GM12878 (cell line): ENCODE measurements at regions not wholly inside any gene's neighbourhood (a gene's known extent, or its start where the extent isn't known, plus 50 kb on each side); places are given as distances from the start of the nearest gene placed in this dataset.

Source experiments
- ATAC-seq: fragments of 200-7000 bp; cut with Tn5 transposase; 3 replicates; pipeline ENCODE4 v1.9.1; 2020; ENCODE audit warnings: mild to moderate bottlenecking, moderate library complexity
- BruUV-seq: library from RNA; stranded (reverse); fragments of 400-500 nt; replicated peaks from 2 replicates; lab custom pipeline; 2021; lab: Mats Ljungman, UMichigan
- CTCF ChIA-PET: fragments of 300-600 bp; sonication (Branson Sonifier 250); formaldehyde crosslinking; extraction: SDS; loops from one replicate; lab custom pipeline; 2021; ENCODE audit warnings: inconsistent platforms; lab: Yijun Ruan, JAX
- POLR2A ChIA-PET: fragments of 350-600 bp; formaldehyde crosslinking; extraction: SDS; loops from one replicate; lab custom pipeline; 2021; ENCODE audit warnings: inconsistent platforms; lab: Charles Lee
- RAD21 ChIA-PET: fragments of 300-600 bp; sonication (Branson Sonifier 250); formaldehyde crosslinking; loops from one replicate; lab custom pipeline; 2023; ENCODE audit warnings: antibody characterized with exemption; ENCODE audit not compliant: unreplicated experiment; lab: Charles Lee
- SMC1A ChIA-PET: fragments of 300-600 bp; sonication (Branson Sonifier 250); formaldehyde crosslinking; loops from one replicate; lab custom pipeline; 2023; ENCODE audit not compliant: unreplicated experiment, uncharacterized antibody; lab: Charles Lee
- DNase-seq: peaks from one replicate; pipeline ENCODE4 v3.0.0-alpha.2; 2011; ENCODE audit warnings: low read depth, low spot score
- FAIRE-seq: peaks from 3 replicates; lab custom pipeline; 2011; peaks lifted over from hg19 to GRCh38; lab: Jason Lieb, UNC
- H2AFZ ChIP-seq: 2 replicates; pipeline ENCODE4 v1.6.0; 2011; ENCODE audit warnings: low read depth, low read length, control low read depth; ENCODE audit not compliant: control insufficient read depth
- H3K27ac ChIP-seq: 2 replicates; pipeline ENCODE4 v1.5.1; 2011; ENCODE audit warnings: control low read depth; ENCODE audit not compliant: control insufficient read depth, insufficient read depth
- H3K27me3 ChIP-seq, 2 experiments: replicated peaks in 1 of 2; 2 replicates each; pipeline versions ENCODE4 v1.6.0 to v1.6.1; 2011; ENCODE audit warnings: low read length in 1 of 2; ENCODE audit not compliant: control insufficient read depth in 2 of 2, insufficient read depth in 2 of 2
- H3K36me3 ChIP-seq, 2 experiments: 2 replicates each; pipeline ENCODE4 v1.5.1; 2011; ENCODE audit warnings: low read length in 1 of 2; ENCODE audit not compliant: control insufficient read depth in 2 of 2, insufficient read depth in 2 of 2
- H3K4me1 ChIP-seq: 2 replicates; pipeline ENCODE4 v1.6.1; 2011; ENCODE audit warnings: mild to moderate bottlenecking, low read length, moderate library complexity, mixed read lengths; ENCODE audit not compliant: control insufficient read depth, insufficient read depth
- H3K4me2 ChIP-seq: 2 replicates; pipeline ENCODE4 v1.6.0; 2011; ENCODE audit warnings: control low read depth; ENCODE audit not compliant: control insufficient read depth, insufficient read depth
- H3K4me3 ChIP-seq: fragments of 200-600 bp; sonication (generic); 2 replicates; pipeline ENCODE4 v1.5.1; 2016
- H3K79me2 ChIP-seq: 2 replicates; pipeline ENCODE4 v1.6.0; 2011; ENCODE audit warnings: low read length; ENCODE audit not compliant: control insufficient read depth, insufficient read depth
- H3K9ac ChIP-seq: 2 replicates; pipeline ENCODE4 v1.8.0; 2011; ENCODE audit warnings: low read length, control low read depth, mixed read lengths; ENCODE audit not compliant: control insufficient read depth, insufficient read depth
- H3K9me3 ChIP-seq: replicated peaks from 3 replicates; pipeline ENCODE4 v1.5.1; 2011; ENCODE audit warnings: mild to moderate bottlenecking, low read length; ENCODE audit not compliant: control insufficient read depth, insufficient read depth
- H4K20me1 ChIP-seq: 2 replicates; pipeline ENCODE4 v1.6.0; 2011; ENCODE audit not compliant: control insufficient read depth, insufficient read depth
- CBX5 ChIP-seq: sonication (generic); IDR thresholded peaks from 2 replicates; pipeline ENCODE4 v1.6.1; 2016; ENCODE audit warnings: low read depth, moderate library complexity, mild to moderate bottlenecking, inconsistent platforms
- KAT2A ChIP-seq: conservative IDR thresholded peaks from 2 replicates; pipeline ENCODE4 v1.6.1; 2011; ENCODE audit warnings: low read depth, low read length; ENCODE audit not compliant: control insufficient read depth
- MTA3 ChIP-seq: IDR thresholded peaks from 2 replicates; pipeline ENCODE4 v1.6.1; 2012; ENCODE audit warnings: low read length, inconsistent platforms, borderline replicate concordance
- NR2F1 ChIP-seq: fragments of 450-650 bp; conservative IDR thresholded peaks from 2 replicates; pipeline ENCODE4 v1.6.1; 2017; ENCODE audit warnings: mild to moderate bottlenecking
- RAD21 ChIP-seq: IDR thresholded peaks from 2 replicates; pipeline ENCODE4 v1.6.1; 2011; ENCODE audit warnings: mild to moderate bottlenecking, low read depth, low read length, moderate library complexity; ENCODE audit not compliant: insufficient read depth
- ZNF207 ChIP-seq: fragments of 450-650 bp; IDR thresholded peaks from 2 replicates; pipeline ENCODE4 v1.6.1; 2014; ENCODE audit warnings: antibody characterized with exemption, mild to moderate bottlenecking, borderline replicate concordance
- ZNF622 ChIP-seq: fragments of 450-650 bp; IDR thresholded peaks from 2 replicates; pipeline ENCODE4 v1.6.1; 2017; ENCODE audit warnings: mild to moderate bottlenecking, inconsistent platforms
- WGBS: methylation state at CpG from one replicate; pipeline ENCODE4 v1.1.6; 2016; ENCODE audit warnings: low lambda C conversion rate; ENCODE audit not compliant: insufficient replicate concordance, insufficient coverage; ENCODE audit errors: missing lambda C conversion rate; 5-methylcytosine and 5-hydroxymethylcytosine counted together
- in situ Hi-C: fragments of 300-500 bp; cut with MboI; formaldehyde crosslinking; loops from 9 replicates; pipeline ENCODE4 v1.14.3; 2018; ENCODE audit warnings: mixed read lengths
- intact Hi-C: fragments of 100-400 bp; cut with micrococcal nuclease; formaldehyde crosslinking; loops from one replicate; pipeline ENCODE4 v1.14.2; 2022; ENCODE audit not compliant: unreplicated experiment
- TF ChIP-seq, protein P1 (sequence below), 3 experiments: IDR thresholded peaks in 2 of 3; conservative IDR thresholded peaks in 1 of 3; 2 replicates each; pipeline ENCODE4 v1.5.1; 2011; ENCODE audit warnings: low read depth in 3 of 3, low read length in 3 of 3, mild to moderate bottlenecking in 3 of 3, control low read depth in 2 of 3, moderate library complexity in 2 of 3, inconsistent platforms in 1 of 3, mixed read lengths in 1 of 3; ENCODE audit not compliant: control insufficient read depth in 2 of 3, insufficient read depth in 1 of 3; ENCODE audit errors: extremely low read depth in 1 of 3

DNA sequence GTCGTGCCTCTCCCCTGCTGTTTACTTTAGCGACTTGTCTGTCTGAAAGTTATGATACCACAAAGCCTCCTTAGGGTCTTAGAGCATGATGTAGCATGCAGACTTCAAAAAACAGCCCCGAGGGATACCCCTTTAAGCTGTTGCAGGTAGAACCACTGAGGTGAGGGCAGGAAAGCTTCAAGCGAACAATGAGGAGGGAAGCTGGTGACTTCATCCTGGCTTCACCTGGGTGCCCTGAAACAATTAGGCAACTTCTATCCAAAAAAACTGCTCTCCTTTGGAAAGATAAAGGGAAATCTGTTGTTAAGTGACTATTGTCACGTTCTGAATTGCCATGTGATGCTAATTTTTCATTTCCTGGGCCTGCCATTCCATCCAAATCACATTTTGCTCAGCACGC lies 231.6 kb downstream of the SOX2 start (continued):
- no peak for TF ChIP-seq NR2F1
- no peak for TF ChIP-seq MTA3
- TF ChIP-seq ZNF622: no peak
- TF ChIP-seq, all 136 proteins: peak for 2

DNA sequence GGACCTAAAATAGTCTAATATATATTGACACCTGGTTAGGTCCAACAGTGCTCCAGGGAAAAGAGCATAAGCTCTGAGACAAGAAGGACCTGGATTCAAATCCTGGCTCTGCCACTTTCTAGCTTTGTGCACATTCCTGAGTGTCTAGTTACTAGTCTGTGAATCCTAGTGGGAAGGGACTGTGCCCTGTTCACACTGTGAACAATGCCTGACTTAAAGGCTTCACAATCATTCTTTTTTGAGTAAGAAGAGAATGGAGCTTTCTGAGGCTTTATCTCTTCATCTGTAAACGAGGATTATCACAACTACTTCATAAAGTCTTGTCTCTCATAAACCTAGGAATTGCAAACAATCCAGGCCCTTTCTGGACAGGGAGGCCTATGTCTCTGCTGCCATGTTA lies 235.9 kb downstream of the SOX2 start:
- ChIA-PET CTCF (interaction anchor here (1.1 kb wide), 1 partner anchor 15 kb away, joined by 3 read pairs; no protein-coding TSS in a partner anchor), POLR2A (interaction anchor here (0.6 kb wide), 1 partner anchor 248 kb away, joined by 3 read pairs; no protein-coding TSS in a partner anchor)
- ATAC-seq (no peak), DNase-seq (no peak)
- no peak overlapping the region for H3K4me3 ChIP-seq
- TF ChIP-seq CBX5: no peak
- TF ChIP-seq KAT2A: no peak
- no peak for TF ChIP-seq ZNF207
- TF ChIP-seq, all 136 proteins: peak for 0
- no peak overlapping the region for H2AFZ ChIP-seq
- 30% methylated on average over 1 of the region's 1 CpG for WGBS
- H3K4me1 ChIP-seq: peaks cover under 1% of the 10 kb centered on the region; the same call in 1 of the 2 replicates
- H3K36me3 ChIP-seq: no peaks in the 10 kb centered on the region
- H3K4me2 ChIP-seq: no peak overlapping the region
- no TSS peak for BruUV-seq
- no peak for FAIRE-seq
- H3K27ac ChIP-seq: no peak overlapping the region
- H3K9me3 ChIP-seq: no peaks in the 10 kb centered on the region
- intact Hi-C loops (no loop called here), in situ Hi-C loops (no loop called here)
- H3K79me2 ChIP-seq: no peaks in the 10 kb centered on the region
- no peak overlapping the region for H3K9ac ChIP-seq
- SMC1A ChIA-PET: no interaction called here
- no peaks in the 10 kb centered on the region for H3K27me3 ChIP-seq
- RAD21 ChIA-PET: no interaction called here
- no peaks in the 10 kb centered on the region for H4K20me1 ChIP-seq

DNA sequence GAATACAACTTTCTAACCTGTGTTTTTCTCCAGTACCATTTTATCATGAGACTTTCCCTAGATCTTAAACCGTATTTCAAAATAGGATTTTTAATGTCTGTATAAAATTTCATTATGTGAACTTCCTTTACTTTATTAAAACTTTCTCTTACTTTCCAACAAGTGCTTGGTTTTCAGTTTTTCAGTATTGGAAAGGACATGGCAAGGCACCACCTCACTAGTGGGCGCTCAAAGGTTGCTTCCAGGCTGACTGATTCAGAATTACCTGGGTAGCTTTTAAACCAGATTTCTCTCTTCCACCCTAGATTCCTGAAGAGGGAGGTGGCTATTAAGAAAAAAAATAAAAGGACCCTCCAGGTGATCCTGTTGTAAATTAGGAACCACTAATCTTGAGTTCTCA lies 236.6 kb downstream of the SOX2 start:
- no TSS peak for BruUV-seq
- intact Hi-C loops (no loop called here), in situ Hi-C loops (no loop called here)
- TF ChIP-seq RAD21 (peak; percentile 30; the same call in 1 of the 2 replicates), MTA3 (no peak)
- TF ChIP-seq, protein P1, sequence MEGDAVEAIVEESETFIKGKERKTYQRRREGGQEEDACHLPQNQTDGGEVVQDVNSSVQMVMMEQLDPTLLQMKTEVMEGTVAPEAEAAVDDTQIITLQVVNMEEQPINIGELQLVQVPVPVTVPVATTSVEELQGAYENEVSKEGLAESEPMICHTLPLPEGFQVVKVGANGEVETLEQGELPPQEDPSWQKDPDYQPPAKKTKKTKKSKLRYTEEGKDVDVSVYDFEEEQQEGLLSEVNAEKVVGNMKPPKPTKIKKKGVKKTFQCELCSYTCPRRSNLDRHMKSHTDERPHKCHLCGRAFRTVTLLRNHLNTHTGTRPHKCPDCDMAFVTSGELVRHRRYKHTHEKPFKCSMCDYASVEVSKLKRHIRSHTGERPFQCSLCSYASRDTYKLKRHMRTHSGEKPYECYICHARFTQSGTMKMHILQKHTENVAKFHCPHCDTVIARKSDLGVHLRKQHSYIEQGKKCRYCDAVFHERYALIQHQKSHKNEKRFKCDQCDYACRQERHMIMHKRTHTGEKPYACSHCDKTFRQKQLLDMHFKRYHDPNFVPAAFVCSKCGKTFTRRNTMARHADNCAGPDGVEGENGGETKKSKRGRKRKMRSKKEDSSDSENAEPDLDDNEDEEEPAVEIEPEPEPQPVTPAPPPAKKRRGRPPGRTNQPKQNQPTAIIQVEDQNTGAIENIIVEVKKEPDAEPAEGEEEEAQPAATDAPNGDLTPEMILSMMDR (IDR thresholded peaks at IDR 0.05 in 2 of 3, conservative IDR thresholded peaks at IDR 0.05 in 1 of 3; ENCODE audit: control insufficient read depth in 2 of 3, extremely low read depth in 1 of 3, insufficient read depth in 1 of 3, low read depth in 3 of 3, low read length in 3 of 3): peak in 2 of 3 experiments; percentile 13 to 16; a peak in 2 of 6 replicates
- Histone ChIP-seq H3K79me2 (no peaks in the 10 kb centered on the region), H3K9ac (no peak overlapping the region), H3K27ac (no peak overlapping the region), H3K4me3 (no peak overlapping the region), H3K27me3 (no peaks in the 10 kb centered on the region), H4K20me1 (no peaks in the 10 kb centered on the region), H3K9me3 (no peaks in the 10 kb centered on the region), H3K36me3 (no peaks in the 10 kb centered on the region), H3K4me1 (no peaks in the 10 kb centered on the region), H2AFZ (no peak overlapping the region), H3K4me2 (no peak overlapping the region)
- RAD21 ChIA-PET: no interaction called here
- POLR2A ChIA-PET: no interaction called here
- FAIRE-seq (no peak), DNase-seq (no peak), ATAC-seq (no peak)
- SMC1A ChIA-PET: no interaction called here
- CTCF ChIA-PET: no interaction called here
- WGBS: 43% methylated on average over 2 of the region's 2 CpGs
